Fibroblast of lung (primary cell): ENCODE measurements at regions not wholly inside any gene's neighbourhood (a gene's known extent, or its start where the extent isn't known, plus 50 kb on each side); places are given as distances from the start of the nearest gene placed in this dataset.

ENCODE experiments used
- CTCF ChIP-seq, 2 donors: IDR thresholded peaks in 1 of 2; conservative IDR thresholded peaks in 1 of 2; 1 replicate in 1 of 2; 2 replicates in 1 of 2; pipeline ENCODE4 v1.5.1; 2011 to 2012; ENCODE audit warnings: low read length in 2 of 2, control low read depth in 1 of 2, inconsistent platforms in 1 of 2, low read depth in 1 of 2, mild to moderate bottlenecking in 1 of 2
- EZH2 ChIP-seq: IDR thresholded peaks from 2 replicates; pipeline ENCODE4 v1.5.1; 2012; ENCODE audit warnings: low read length, control low read depth, mild to moderate bottlenecking; ENCODE audit errors: missing control alignments

GRCh38 chr2:12663306-12664037 lies 53.3 kb upstream of the TRIB2 start:
- TF ChIP-seq CTCF (conservative IDR thresholded peaks at IDR 0.05 in 1 of 2, IDR thresholded peaks at IDR 0.05 in 1 of 2; ENCODE audit: low read depth in 1 of 2, low read length in 2 of 2), result no peak
- no peak for TF ChIP-seq EZH2
